Kidney (tissue), 13 donors: ENCODE measurements at regions not wholly inside any gene's neighbourhood (a gene's known extent, or its start where the extent isn't known, plus 50 kb on each side); places are given as distances from the start of the nearest gene placed in this dataset.
"Not testable (repeated sequence)": the region's sequence is repeated elsewhere in the genome, so short reads cannot be mapped to it uniquely, and the experiment has no call there.

Source experiments
- DNase-seq, 5 donors: peaks; one replicate each; pipeline ENCODE4 v3.0.0-alpha.2; 2013 to 2020
- FAIRE-seq: peaks from 2 replicates; lab custom pipeline; 2012; peaks lifted over from hg19 to GRCh38; lab: Jason Lieb, UNC
- H3K27ac ChIP-seq, 2 donors: one replicate each; pipeline ENCODE4 v1.7.0; 2013; ENCODE audit warnings: low read depth in 2 of 2, low read length in 2 of 2, inconsistent platforms in 1 of 2
- H3K27me3 ChIP-seq: one replicate; pipeline ENCODE4 v1.7.1; 2013; ENCODE audit warnings: low read length, inconsistent platforms; ENCODE audit not compliant: control insufficient read depth, insufficient read depth
- H3K36me3 ChIP-seq, 3 donors: one replicate each; pipeline versions ENCODE4 v1.7.0 to v1.7.1; 2013; ENCODE audit warnings: low read length in 3 of 3, control low read depth in 1 of 3, inconsistent platforms in 1 of 3; ENCODE audit not compliant: insufficient read depth in 3 of 3, control insufficient read depth in 2 of 3
- H3K4me1 ChIP-seq, 3 donors: one replicate each; pipeline versions ENCODE4 v1.7.0 to v1.7.1; 2013; ENCODE audit warnings: low read length in 3 of 3, inconsistent platforms in 1 of 3, low read depth in 1 of 3; ENCODE audit not compliant: control insufficient read depth in 2 of 3, insufficient read depth in 2 of 3
- H3K4me3 ChIP-seq, 3 donors: one replicate each; pipeline versions ENCODE4 v1.7.0 to v1.8.1; 2013; ENCODE audit warnings: low read length in 3 of 3, control low read depth in 1 of 3, inconsistent platforms in 1 of 3
- H3K9ac ChIP-seq, 3 donors: one replicate each; pipeline versions ENCODE4 v1.7.0 to v1.7.1; 2013; ENCODE audit warnings: low read length in 3 of 3, control low read depth in 1 of 3, inconsistent platforms in 1 of 3
- H3K9me3 ChIP-seq, 3 donors: one replicate each; pipeline versions ENCODE4 v1.7.0 to v1.7.1; 2013; ENCODE audit warnings: low read length in 3 of 3, control low read depth in 1 of 3, inconsistent platforms in 1 of 3; ENCODE audit not compliant: control insufficient read depth in 2 of 3, insufficient read depth in 1 of 3
- CTCF ChIP-seq: IDR thresholded peaks from 3 replicates; pipeline ENCODE4 v1.5.1; 2012; ENCODE audit warnings: mild to moderate bottlenecking, moderate library complexity, borderline replicate concordance; ENCODE audit not compliant: insufficient read depth; ENCODE audit errors: extremely low read depth
- intact Hi-C: fragments of 100-400 bp; cut with DNase I; formaldehyde crosslinking; loops from one replicate; pipeline ENCODE4 v1.11.1; 2022
- donor health status: control.
- donor health status: control.
- donor health status: control.
- donor health status: control.
- donor health status: control.
- donor health status: DM: yes; HTN: yes; CAD: no.
- donor health status: Normal renal cell carcinoma (clear cell type).

GRCh38 chr4:134085496-134085895 is 116.1 kb downstream of the PABPC4L start:
- no peak for TF ChIP-seq CTCF
- no peaks in the 10 kb centered on the region for H3K4me1 ChIP-seq
- no peak overlapping the region for H3K27ac ChIP-seq
- no peaks in the 10 kb centered on the region for H3K36me3 ChIP-seq
- no peaks in the 10 kb centered on the region for H3K27me3 ChIP-seq
- H3K4me3 ChIP-seq: no peak overlapping the region
- DNase-seq (no peak), FAIRE-seq (no peak)
- H3K9ac ChIP-seq: no peak overlapping the region
- intact Hi-C loops: no loop called here
- H3K9me3 ChIP-seq: no peaks in the 10 kb centered on the region

GRCh38 chr4:134079085-134079484 is 122.5 kb downstream of the PABPC4L start:
- FAIRE-seq, H3K36me3 ChIP-seq, DNase-seq, H3K27me3 ChIP-seq, H3K4me3 ChIP-seq, H3K9ac ChIP-seq, H3K27ac ChIP-seq, intact Hi-C loops, H3K9me3 ChIP-seq, H3K4me1 ChIP-seq: not testable (repeated sequence)

GRCh38 chr4:134078230-134078914 is 123.2 kb downstream of the PABPC4L start:
- Histone ChIP-seq H3K27ac (no peak overlapping the region), H3K4me3 (no peak overlapping the region), H3K4me1 (no peaks in the 10 kb centered on the region), H3K36me3 (no peaks in the 10 kb centered on the region), H3K9me3 (no peaks in the 10 kb centered on the region), H3K9ac (no peak overlapping the region), H3K27me3 (no peaks in the 10 kb centered on the region)
- intact Hi-C loops: no loop called here
- no peak for TF ChIP-seq CTCF
- no peak for FAIRE-seq
- no peak for DNase-seq

- H3K36me3 ChIP-seq: no peaks in the 10 kb centered on the region
- no peak overlapping the region for H3K9ac ChIP-seq
- intact Hi-C loops: no loop called here
- no peaks in the 10 kb centered on the region for H3K27me3 ChIP-seq
- no peak overlapping the region for H3K27ac ChIP-seq
- H3K4me1 ChIP-seq: no peaks in the 10 kb centered on the region
- no peak for FAIRE-seq
- no peaks in the 10 kb centered on the region for H3K9me3 ChIP-seq
- no peak for DNase-seq
- TF ChIP-seq CTCF: no peak
- H3K4me3 ChIP-seq: no peak overlapping the region
These were observed 127.9 kb downstream of the PABPC4L start for GRCh38 chr4:134073711-134074110.
